ENCODE measurements at regions not wholly inside any gene's neighbourhood (a gene's known extent, or its start where the extent isn't known, plus 50 kb on each side); places are given as distances from the start of the nearest gene placed in this dataset.

- FAIRE-seq: no peak
Observed at GRCh38 chr16:59783191-59783590, 1049.1 kb upstream of the GOT2 start.

More at GRCh38 chr16:59783191-59783590, 1049.1 kb upstream of the GOT2 start:
- CTCF ChIA-PET (ENCODE audit: low intra/inter-chr PET ratio, low total read pairs): no interaction called here
- H3K4me1 ChIP-seq (ENCODE audit: insufficient read depth, low read length): no peaks in the 10 kb centered on the region
- ATAC-seq (no peak), DNase-seq (ENCODE audit: low spot score) (no peak)
- H3K9ac ChIP-seq (ENCODE audit: insufficient read depth, low read depth, low read length): no peak overlapping the region
- H3K4me3 ChIP-seq (replicated peaks in 1 of 3; ENCODE audit: insufficient read depth in 1 of 3, low read depth in 2 of 3, low read length in 3 of 3): no peak overlapping the region
- no peaks in the 10 kb centered on the region for H3K36me3 ChIP-seq (replicated peaks in 1 of 2; ENCODE audit: control insufficient read depth in 1 of 2, insufficient read depth in 2 of 2, low read length in 2 of 2)
- H3K9me3 ChIP-seq (ENCODE audit: low read length): peaks cover 93% of the 10 kb centered on the region
- H3K27me3 ChIP-seq (ENCODE audit: control insufficient read depth in 1 of 2, insufficient read depth in 2 of 2, low read length in 2 of 2): no peaks in the 10 kb centered on the region
- intact Hi-C loops (cut with micrococcal nuclease; ENCODE audit: unreplicated experiment): no loop called here
- no peaks in the 10 kb centered on the region for H3K79me2 ChIP-seq (ENCODE audit: insufficient read depth, low read length)
- in situ Hi-C loops (cut with HindIII; ENCODE audit: extremely low pct_ligation_motif_present, low pct_unique_long_range_greater_than_20kb): no loop called here
- H2AFZ ChIP-seq (ENCODE audit: low read length): no peak overlapping the region
- H3K4me2 ChIP-seq (ENCODE audit: low read depth, low read length): no peak overlapping the region
- BruUV-seq (replicated peaks): no TSS peak
- POLR2A ChIA-PET: no interaction called here
- H4K20me1 ChIP-seq (ENCODE audit: insufficient read depth, low read length): no peaks in the 10 kb centered on the region
- TF ChIP-seq ZNF10 (CRISPR knock-in tag; IDR thresholded peaks at IDR 0.05; ENCODE audit: borderline replicate concordance, low read depth): no peak
- TF ChIP-seq ZNF891 (CRISPR knock-in tag; IDR thresholded peaks at IDR 0.05): no peak
- TF ChIP-seq MXD1 (CRISPR knock-in tag; IDR thresholded peaks at IDR 0.05): no peak
- no peak for TF ChIP-seq NR0B2 (CRISPR knock-in tag; IDR thresholded peaks at IDR 0.05)
- no peak for TF ChIP-seq FLYWCH1 (CRISPR knock-in tag; IDR thresholded peaks at IDR 0.05)
- TF ChIP-seq TRIM24 (CRISPR knock-in tag; IDR thresholded peaks at IDR 0.05): no peak
- TF ChIP-seq BORCS8-MEF2B (CRISPR knock-in tag; IDR thresholded peaks at IDR 0.05): no peak
- TF ChIP-seq ZSCAN22 (CRISPR knock-in tag; IDR thresholded peaks at IDR 0.05): no peak
- TF ChIP-seq ZNF431 (CRISPR knock-in tag; IDR thresholded peaks at IDR 0.05; ENCODE audit: borderline replicate concordance, low read depth): no peak
- TF ChIP-seq ZNF414 (CRISPR knock-in tag; IDR thresholded peaks at IDR 0.05): no peak
- TF ChIP-seq ZEB1 (IDR thresholded peaks at IDR 0.05; ENCODE audit: insufficient replicate concordance, low read depth): no peak
- no peak for TF ChIP-seq TFDP2 (CRISPR knock-in tag; IDR thresholded peaks at IDR 0.05)
- no peak for TF ChIP-seq CENPX (CRISPR knock-in tag; IDR thresholded peaks at IDR 0.05)
- 0% methylated on average over 1 of the region's 1 CpG for WGBS (ENCODE audit: low lambda C conversion rate)
- no peak overlapping the region for H3K27ac ChIP-seq (ENCODE audit: extremely low read length, insufficient read depth, low read length)

Data from HepG2 (cell line).